Cardiac muscle cell (in vitro differentiated cells and primary cell): ENCODE measurements at regions not wholly inside any gene's neighbourhood (a gene's known extent, or its start where the extent isn't known, plus 50 kb on each side); places are given as distances from the start of the nearest gene placed in this dataset.

Experiments used
- DNase-seq, 2 donors: peaks; one replicate each; pipeline versions ENCODE4 v3.0.0 to v3.0.0-alpha.2; 2010 to 2017; ENCODE audit warnings: low read depth in 1 of 2, low spot score in 1 of 2
- H3K27ac ChIP-seq: fragments of 200-600 bp; sonication (generic); 2 replicates; pipeline ENCODE4 v1.5.1; 2016
- H3K27me3 ChIP-seq: fragments of 200-600 bp; sonication (generic); 2 replicates; pipeline ENCODE4 v1.6.0; 2016; ENCODE audit warnings: control low read depth
- H3K36me3 ChIP-seq: fragments of 200-600 bp; sonication (generic); 2 replicates; pipeline ENCODE4 v1.5.1; 2016; ENCODE audit warnings: control low read depth
- H3K4me1 ChIP-seq: fragments of 200-600 bp; sonication (generic); 2 replicates; pipeline ENCODE4 v1.8.1; 2017; ENCODE audit warnings: low read depth, mild to moderate bottlenecking, mixed run types
- H3K4me3 ChIP-seq: fragments of 200-600 bp; sonication (generic); 2 replicates; pipeline ENCODE4 v1.5.1; 2016; ENCODE audit warnings: mild to moderate bottlenecking
- H3K9me3 ChIP-seq: fragments of 200-600 bp; sonication (generic); 2 replicates; pipeline ENCODE4 v1.5.1; 2017; ENCODE audit warnings: low read depth, mild to moderate bottlenecking, control low read depth
- CTCF ChIP-seq: IDR thresholded peaks from 2 replicates; pipeline ENCODE4 v1.5.1; 2012; ENCODE audit warnings: low read depth, mild to moderate bottlenecking, low read length

DNA sequence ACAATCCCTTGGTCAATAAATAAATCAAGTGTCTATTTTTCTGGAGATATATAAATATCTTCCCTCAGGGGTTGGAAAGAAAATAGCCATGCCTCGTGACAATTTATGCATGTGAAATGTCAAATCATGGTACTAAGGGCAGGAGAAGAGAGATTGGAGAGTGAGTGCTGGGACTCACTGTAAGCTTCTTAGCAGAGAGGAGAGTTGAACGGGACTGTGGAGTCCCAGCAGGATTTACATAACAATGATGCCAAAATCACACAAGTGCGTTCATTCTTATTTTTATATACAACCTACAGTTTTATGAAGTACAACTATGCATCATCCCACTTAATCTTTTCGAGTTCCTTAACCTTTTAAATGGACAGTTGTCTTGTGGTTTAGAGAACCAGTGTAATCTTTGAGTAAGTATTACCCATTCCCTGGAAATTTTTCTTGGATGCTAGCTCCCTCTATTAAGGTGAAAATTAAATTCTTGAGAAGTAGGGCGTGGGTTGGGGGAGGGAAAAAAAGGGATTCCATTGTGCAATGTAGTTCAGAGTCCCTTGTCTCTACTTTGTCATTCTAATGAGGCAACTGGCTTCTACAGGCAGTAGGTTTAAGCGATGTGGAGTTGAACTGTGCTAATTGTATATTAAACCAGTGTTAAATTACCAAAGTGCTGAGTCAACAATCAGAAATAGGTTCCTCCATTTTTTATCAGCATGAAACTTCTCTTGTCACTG is 143.6 kb upstream of the EPHA4 start:
- H3K27ac ChIP-seq, result no peak overlapping the region
- no peaks in the 10 kb centered on the region for H3K36me3 ChIP-seq
- H3K9me3 ChIP-seq, result no peaks in the 10 kb centered on the region
- H3K4me3 ChIP-seq, result no peak overlapping the region
- no peaks in the 10 kb centered on the region for H3K4me1 ChIP-seq
- no peak for TF ChIP-seq CTCF
- H3K27me3 ChIP-seq, result no peaks in the 10 kb centered on the region
- no peak for DNase-seq

- no peak overlapping the region for H3K27ac ChIP-seq
- no peak for TF ChIP-seq CTCF
- no peaks in the 10 kb centered on the region for H3K36me3 ChIP-seq
- no peaks in the 10 kb centered on the region for H3K4me1 ChIP-seq
- no peak overlapping the region for H3K4me3 ChIP-seq
- H3K27me3 ChIP-seq, result no peaks in the 10 kb centered on the region
- DNase-seq, result no peak
- H3K9me3 ChIP-seq, result no peaks in the 10 kb centered on the region
These were observed 138.6 kb upstream of the EPHA4 start for GRCh38 chr2:221710744-221711143.

DNA sequence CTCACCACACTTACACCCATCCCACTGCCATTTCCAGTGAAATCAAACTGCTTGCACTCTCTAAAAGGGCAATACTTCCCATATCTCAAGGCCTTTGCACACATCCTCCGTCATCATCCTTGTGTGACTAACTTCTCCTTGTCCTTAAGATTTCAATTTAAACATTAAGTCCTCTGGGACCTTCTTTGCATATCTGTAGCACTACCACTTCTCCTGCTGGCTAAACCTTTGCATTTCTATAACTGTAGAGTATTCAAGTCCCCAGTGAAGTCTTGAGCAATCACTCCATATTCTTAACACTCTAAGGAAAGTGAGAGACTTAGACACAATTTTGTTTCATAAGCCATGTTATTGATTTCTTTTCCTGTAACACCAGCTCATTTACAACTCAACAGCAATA is 136.8 kb upstream of the EPHA4 start:
- no peak overlapping the region for H3K4me3 ChIP-seq
- no peak for TF ChIP-seq CTCF
- no peaks in the 10 kb centered on the region for H3K9me3 ChIP-seq
- no peaks in the 10 kb centered on the region for H3K4me1 ChIP-seq
- H3K27me3 ChIP-seq, result no peaks in the 10 kb centered on the region
- DNase-seq, result no peak
- no peaks in the 10 kb centered on the region for H3K36me3 ChIP-seq
- H3K27ac ChIP-seq, result no peak overlapping the region

DNA sequence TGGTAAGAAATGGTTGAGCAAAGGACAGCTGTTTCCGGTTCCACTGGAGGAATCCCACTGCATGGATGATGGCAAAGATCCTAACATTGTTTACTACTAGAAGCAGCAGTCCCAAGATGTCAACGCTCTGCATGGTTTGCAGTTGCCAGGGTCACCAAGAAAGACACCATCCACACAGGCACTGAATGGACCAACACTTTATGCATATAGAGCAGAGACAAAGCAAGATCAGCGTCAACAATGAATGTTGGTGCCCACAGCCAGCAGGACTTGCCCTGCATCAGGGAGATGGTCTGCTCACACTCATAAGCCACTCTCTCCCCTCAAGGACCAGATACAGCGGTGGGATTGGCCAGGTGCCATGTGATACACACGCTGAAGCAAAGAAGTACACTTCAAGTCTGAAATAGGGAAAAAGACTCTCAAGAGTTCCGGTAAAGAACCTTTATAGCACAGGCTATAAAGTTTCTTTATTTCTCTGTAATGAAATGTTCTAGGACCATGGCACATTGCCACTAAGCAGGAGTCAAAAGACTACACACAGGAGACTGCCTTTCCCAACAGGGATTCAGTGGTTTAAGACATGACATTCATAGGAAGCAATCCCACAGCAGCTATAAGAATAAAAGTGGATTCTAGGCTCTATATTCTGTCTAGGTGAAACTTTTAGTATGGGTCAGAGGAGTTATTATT is 133.2 kb upstream of the EPHA4 start:
- Histone ChIP-seq H3K27ac (no peak overlapping the region), H3K4me1 (no peaks in the 10 kb centered on the region), H3K36me3 (no peaks in the 10 kb centered on the region), H3K27me3 (no peaks in the 10 kb centered on the region), H3K4me3 (no peak overlapping the region), H3K9me3 (no peaks in the 10 kb centered on the region)
- no peak for DNase-seq
- TF ChIP-seq CTCF, result no peak

DNA sequence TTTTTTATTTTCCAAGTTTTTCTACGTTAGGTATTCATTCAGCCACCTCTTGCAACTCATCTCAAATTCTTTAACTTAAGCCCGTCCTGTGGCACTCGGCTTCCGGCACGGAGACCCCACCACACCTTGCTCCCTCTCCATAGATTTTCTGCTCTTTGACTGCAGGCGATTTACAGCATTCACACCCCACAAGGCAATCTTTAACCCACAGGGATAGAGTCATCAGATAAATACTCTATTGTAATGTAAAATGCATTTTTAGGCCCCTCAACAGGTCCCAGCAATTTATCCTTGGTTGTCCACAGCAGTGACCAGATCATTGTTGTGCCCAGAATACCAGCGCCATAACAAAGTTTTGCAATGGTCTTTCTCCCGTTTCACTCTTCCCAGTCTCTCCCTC is 132.3 kb upstream of the EPHA4 start:
- no peak for TF ChIP-seq CTCF
- no peaks in the 10 kb centered on the region for H3K27me3 ChIP-seq
- no peak overlapping the region for H3K27ac ChIP-seq
- no peaks in the 10 kb centered on the region for H3K4me1 ChIP-seq
- no peaks in the 10 kb centered on the region for H3K9me3 ChIP-seq
- no peaks in the 10 kb centered on the region for H3K36me3 ChIP-seq
- H3K4me3 ChIP-seq, result no peak overlapping the region
- DNase-seq, result no peak
